ENCODE measurements at regions not wholly inside any gene's neighbourhood (a gene's known extent, or its start where the extent isn't known, plus 50 kb on each side); places are given as distances from the start of the nearest gene placed in this dataset.

GRCh38 chr7:15855525-15856109, 169.1 kb upstream of the MEOX2 start (continued):
- TF ChIP-seq, protein P1, sequence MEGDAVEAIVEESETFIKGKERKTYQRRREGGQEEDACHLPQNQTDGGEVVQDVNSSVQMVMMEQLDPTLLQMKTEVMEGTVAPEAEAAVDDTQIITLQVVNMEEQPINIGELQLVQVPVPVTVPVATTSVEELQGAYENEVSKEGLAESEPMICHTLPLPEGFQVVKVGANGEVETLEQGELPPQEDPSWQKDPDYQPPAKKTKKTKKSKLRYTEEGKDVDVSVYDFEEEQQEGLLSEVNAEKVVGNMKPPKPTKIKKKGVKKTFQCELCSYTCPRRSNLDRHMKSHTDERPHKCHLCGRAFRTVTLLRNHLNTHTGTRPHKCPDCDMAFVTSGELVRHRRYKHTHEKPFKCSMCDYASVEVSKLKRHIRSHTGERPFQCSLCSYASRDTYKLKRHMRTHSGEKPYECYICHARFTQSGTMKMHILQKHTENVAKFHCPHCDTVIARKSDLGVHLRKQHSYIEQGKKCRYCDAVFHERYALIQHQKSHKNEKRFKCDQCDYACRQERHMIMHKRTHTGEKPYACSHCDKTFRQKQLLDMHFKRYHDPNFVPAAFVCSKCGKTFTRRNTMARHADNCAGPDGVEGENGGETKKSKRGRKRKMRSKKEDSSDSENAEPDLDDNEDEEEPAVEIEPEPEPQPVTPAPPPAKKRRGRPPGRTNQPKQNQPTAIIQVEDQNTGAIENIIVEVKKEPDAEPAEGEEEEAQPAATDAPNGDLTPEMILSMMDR (conservative IDR thresholded peaks at IDR 0.05; ENCODE audit: low read depth in 2 of 2): no peak

- TF ChIP-seq ZNF114 (CRISPR knock-in tag; IDR thresholded peaks at IDR 0.05) (no peak), ETS1 (IDR thresholded peaks at IDR 0.05) (no peak), STAT1 (IDR thresholded peaks at IDR 0.05; ENCODE audit: unreplicated experiment) (no peak), POLR2AphosphoS5 (IDR thresholded peaks at IDR 0.05; ENCODE audit: low read depth) (no peak)
- TF ChIP-seq, protein P2, sequence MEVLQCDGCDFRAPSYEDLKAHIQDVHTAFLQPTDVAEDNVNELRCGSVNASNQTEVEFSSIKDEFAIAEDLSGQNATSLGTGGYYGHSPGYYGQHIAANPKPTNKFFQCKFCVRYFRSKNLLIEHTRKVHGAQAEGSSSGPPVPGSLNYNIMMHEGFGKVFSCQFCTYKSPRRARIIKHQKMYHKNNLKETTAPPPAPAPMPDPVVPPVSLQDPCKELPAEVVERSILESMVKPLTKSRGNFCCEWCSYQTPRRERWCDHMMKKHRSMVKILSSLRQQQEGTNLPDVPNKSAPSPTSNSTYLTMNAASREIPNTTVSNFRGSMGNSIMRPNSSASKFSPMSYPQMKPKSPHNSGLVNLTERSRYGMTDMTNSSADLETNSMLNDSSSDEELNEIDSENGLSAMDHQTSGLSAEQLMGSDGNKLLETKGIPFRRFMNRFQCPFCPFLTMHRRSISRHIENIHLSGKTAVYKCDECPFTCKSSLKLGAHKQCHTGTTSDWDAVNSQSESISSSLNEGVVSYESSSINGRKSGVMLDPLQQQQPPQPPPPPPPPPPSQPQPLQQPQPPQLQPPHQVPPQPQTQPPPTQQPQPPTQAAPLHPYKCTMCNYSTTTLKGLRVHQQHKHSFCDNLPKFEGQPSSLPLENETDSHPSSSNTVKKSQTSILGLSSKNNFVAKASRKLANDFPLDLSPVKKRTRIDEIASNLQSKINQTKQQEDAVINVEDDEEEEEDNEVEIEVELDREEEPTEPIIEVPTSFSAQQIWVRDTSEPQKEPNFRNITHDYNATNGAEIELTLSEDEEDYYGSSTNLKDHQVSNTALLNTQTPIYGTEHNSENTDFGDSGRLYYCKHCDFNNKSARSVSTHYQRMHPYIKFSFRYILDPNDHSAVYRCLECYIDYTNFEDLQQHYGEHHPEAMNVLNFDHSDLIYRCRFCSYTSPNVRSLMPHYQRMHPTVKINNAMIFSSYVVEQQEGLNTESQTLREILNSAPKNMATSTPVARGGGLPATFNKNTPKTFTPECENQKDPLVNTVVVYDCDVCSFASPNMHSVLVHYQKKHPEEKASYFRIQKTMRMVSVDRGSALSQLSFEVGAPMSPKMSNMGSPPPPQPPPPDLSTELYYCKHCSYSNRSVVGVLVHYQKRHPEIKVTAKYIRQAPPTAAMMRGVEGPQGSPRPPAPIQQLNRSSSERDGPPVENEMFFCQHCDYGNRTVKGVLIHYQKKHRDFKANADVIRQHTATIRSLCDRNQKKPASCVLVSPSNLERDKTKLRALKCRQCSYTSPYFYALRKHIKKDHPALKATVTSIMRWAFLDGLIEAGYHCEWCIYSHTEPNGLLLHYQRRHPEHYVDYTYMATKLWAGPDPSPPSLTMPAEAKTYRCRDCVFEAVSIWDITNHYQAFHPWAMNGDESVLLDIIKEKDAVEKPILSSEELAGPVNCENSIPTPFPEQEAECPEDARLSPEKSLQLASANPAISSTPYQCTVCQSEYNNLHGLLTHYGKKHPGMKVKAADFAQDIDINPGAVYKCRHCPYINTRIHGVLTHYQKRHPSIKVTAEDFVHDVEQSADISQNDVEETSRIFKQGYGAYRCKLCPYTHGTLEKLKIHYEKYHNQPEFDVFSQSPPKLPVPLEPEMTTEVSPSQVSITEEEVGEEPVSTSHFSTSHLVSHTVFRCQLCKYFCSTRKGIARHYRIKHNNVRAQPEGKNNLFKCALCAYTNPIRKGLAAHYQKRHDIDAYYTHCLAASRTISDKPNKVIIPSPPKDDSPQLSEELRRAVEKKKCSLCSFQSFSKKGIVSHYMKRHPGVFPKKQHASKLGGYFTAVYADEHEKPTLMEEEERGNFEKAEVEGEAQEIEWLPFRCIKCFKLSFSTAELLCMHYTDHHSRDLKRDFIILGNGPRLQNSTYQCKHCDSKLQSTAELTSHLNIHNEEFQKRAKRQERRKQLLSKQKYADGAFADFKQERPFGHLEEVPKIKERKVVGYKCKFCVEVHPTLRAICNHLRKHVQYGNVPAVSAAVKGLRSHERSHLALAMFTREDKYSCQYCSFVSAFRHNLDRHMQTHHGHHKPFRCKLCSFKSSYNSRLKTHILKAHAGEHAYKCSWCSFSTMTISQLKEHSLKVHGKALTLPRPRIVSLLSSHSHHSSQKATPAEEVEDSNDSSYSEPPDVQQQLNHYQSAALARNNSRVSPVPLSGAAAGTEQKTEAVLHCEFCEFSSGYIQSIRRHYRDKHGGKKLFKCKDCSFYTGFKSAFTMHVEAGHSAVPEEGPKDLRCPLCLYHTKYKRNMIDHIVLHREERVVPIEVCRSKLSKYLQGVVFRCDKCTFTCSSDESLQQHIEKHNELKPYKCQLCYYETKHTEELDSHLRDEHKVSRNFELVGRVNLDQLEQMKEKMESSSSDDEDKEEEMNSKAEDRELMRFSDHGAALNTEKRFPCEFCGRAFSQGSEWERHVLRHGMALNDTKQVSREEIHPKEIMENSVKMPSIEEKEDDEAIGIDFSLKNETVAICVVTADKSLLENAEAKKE (CRISPR knock-in tag; IDR thresholded peaks at IDR 0.05): no peak
- Mint-ChIP-seq H3K27ac (no peak overlapping the region), H3K9me3 (peaks cover 3% of the 10 kb centered on the region; the same call in 2 of the 3 replicates), H3K4me1 (peaks cover 10% of the 10 kb centered on the region; the same call in 2 of the 3 replicates), H3K4me3 (no peak overlapping the region), H3K36me3 (ENCODE audit: low read depth) (no peaks in the 10 kb centered on the region), H3K27me3 (ENCODE audit: insufficient read depth, low read depth, poor library complexity) (no peaks in the 10 kb centered on the region)
- Histone ChIP-seq H3K27me3 (ENCODE audit: insufficient read depth) (no peaks in the 10 kb centered on the region), H3K4me2 (no peak overlapping the region), H3K79me2 (replicated peaks; ENCODE audit: insufficient read depth) (no peaks in the 10 kb centered on the region), H2AFZ (no peak overlapping the region), H3K27ac (ENCODE audit: low read depth) (no peak overlapping the region), H3F3A (replicated peaks; ENCODE audit: low read depth) (no peaks in the 10 kb centered on the region), H3K4me3 (no peak overlapping the region), H4K20me1 (replicated peaks; ENCODE audit: insufficient read depth) (no peaks in the 10 kb centered on the region), H3K9me2 (ENCODE audit: insufficient read depth) (no peaks in the 10 kb centered on the region; the same call in 1 of the 2 replicates), H3K36me3 (ENCODE audit: insufficient read depth) (no peaks in the 10 kb centered on the region), H3K4me1 (ENCODE audit: insufficient read depth) (no peaks in the 10 kb centered on the region)
- ATAC-seq (no peak), DNase-seq (ENCODE audit: low spot score) (no peak)
Measured at GRCh38 chr7:15854841-15855524, 168.5 kb upstream of the MEOX2 start.

Data from GM23338 (cell line).